ENCODE measurements at regions not wholly inside any gene's neighbourhood (a gene's known extent, or its start where the extent isn't known, plus 50 kb on each side); places are given as distances from the start of the nearest gene placed in this dataset.
"Not testable (repeated sequence)": the region's sequence is repeated elsewhere in the genome, so short reads cannot be mapped to it uniquely, and the experiment has no call there.

DNA sequence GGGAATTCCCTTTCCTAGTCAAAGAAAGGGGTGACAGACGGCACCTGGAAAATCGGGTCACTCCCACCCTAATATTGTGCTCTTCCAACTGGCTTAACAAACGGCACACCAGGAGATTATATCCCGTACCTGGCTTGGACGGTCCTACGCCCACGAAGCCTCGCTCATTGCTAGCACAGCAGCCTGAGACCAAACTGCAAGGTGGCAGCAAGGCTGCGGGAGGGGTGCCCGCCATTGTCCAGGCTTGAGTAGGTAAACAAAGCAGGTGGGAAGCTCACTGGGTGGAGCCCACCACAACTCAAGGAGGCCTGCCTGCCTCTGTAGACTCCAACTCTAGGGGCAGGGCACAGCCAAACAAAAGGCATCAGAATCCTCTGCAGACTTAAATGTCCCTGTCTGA is 457.8 kb upstream of the PIK3R1 start:
- not testable (repeated sequence) for H3K4me3 ChIP-seq (ENCODE audit: low read length); DNase-seq (ENCODE audit: low read depth, low spot score)

DNA sequence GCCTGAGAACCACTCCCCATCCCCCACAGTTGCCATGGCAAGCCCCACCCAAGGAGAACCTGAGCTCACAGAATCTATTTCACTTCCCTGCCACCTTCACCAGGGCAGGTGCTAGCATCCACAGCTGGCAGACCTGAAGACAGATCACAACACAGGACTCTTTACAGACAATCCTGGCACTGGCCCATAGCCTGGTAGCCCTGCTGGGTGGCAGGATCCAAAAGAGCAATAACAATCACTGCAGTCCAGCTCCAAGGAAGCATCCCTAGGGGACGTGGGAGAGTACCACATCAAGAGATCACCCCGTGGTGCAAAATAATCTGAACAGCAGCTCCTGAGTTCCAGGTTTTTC is 463.2 kb upstream of the PIK3R1 start:
- no peak overlapping the region for H3K4me3 ChIP-seq (ENCODE audit: low read length)
- no peak for DNase-seq (ENCODE audit: low read depth, low spot score)

DNA sequence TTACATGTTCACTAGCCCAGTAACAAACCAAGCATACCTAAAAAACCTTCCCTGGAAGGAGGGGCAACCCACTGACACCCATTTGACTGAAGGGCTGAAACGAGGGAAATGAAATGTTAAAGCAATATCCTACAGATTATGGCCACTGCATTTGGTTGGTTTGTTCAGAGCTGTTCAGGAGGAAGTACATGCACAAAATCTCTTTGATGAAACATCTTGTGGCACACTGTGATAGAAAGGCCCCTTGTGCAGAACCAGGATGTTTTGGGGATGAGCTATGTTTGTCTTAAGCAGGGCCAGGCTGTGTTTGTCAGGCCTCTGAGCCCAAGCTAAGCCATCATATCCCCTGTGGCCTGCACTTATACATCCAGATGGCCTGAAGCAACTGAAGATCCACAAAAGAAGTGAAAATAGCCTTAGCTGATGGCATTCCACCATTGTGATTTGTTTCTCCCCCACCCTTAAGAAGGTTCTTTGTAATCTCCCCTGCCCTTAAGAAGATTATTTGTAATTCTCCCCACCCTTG is 467.3 kb upstream of the PIK3R1 start:
- no peak for DNase-seq (ENCODE audit: low read depth, low spot score)
- no peak overlapping the region for H3K4me3 ChIP-seq (ENCODE audit: low read length)

DNA sequence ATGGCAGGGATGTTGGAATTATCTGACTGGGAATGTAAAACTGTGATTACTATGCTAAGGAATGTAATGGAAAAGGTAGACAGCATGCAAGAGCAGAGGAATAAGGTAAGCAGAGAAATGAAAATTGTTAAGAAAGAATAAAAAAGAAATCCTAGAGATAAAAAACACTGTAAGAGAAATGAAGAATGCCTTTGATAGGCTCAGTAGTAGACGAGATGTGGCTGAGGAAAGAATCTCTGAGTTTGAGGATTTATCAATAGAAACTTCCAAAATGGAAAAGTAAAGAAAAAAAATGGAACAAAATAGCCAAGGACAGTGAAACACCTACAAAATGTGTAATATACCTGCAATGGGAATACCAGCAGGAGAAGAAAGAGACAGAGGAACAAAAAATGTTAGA is 468.5 kb upstream of the PIK3R1 start:
- DNase-seq (ENCODE audit: low read depth, low spot score) = no peak
- no peak overlapping the region for H3K4me3 ChIP-seq (ENCODE audit: low read length)

DNA sequence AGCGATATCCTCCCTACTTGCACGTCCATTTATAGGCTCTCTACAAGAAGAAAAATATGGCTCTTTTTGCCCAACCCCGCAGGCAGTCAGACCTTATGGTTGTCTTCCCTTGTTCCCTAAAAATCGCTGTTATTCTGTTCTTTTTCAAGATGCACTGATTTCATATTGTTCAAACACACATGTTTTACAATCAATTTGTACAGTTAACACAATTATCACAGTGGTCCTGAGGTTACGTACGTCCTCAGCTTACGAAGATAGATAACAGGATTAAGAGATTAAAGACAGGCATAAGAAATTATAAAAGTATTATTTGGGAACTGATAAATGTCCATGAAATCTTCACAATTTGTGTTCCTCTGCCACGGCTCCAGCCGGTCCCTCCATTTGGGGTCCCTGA is 468.9 kb upstream of the PIK3R1 start:
- not testable (repeated sequence) for H3K4me3 ChIP-seq (ENCODE audit: low read length); DNase-seq (ENCODE audit: low read depth, low spot score)

DNA sequence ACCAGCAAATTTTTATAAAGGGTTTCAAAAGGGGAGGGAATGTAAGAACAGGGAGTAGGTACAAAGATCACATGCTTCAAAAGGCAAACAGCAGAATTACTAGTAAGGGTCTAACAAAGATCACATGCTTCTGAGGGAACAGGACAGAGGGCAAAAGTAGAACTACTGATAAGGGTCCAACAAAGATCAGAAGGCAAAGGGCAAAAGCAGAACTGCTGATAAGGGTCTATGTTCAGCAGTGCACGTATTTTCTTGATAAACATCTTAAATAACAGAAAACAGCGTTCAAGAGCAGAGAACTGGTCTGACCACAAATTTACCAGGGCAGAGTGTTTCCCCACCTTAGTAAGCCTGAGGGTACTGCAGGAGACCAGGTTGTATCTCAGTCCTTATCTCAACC is 469.5 kb upstream of the PIK3R1 start:
- H3K4me3 ChIP-seq (ENCODE audit: low read length) = no peak overlapping the region
- no peak for DNase-seq (ENCODE audit: low read depth, low spot score)

DNA sequence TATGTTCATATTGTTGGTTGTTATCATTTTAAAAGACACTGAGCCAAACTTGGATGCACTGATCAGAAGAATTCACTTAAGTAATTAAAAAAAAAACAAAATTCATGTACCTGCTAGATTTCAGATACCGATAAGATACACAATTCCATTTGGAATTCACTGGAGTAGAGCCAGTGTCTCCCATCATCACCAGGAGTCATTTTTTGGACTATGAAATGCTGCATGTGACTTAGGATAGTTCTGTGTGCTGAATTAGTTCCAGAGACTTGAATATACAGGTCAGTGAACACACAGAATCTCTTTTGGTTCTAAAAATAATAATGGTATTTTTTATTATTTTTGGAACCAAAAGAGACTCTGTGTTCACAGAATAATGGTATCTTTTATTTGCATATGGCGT is 482.6 kb upstream of the PIK3R1 start:
- H3K4me3 ChIP-seq (ENCODE audit: low read length) = no peak overlapping the region
- no peak for DNase-seq (ENCODE audit: low read depth, low spot score)

DNA sequence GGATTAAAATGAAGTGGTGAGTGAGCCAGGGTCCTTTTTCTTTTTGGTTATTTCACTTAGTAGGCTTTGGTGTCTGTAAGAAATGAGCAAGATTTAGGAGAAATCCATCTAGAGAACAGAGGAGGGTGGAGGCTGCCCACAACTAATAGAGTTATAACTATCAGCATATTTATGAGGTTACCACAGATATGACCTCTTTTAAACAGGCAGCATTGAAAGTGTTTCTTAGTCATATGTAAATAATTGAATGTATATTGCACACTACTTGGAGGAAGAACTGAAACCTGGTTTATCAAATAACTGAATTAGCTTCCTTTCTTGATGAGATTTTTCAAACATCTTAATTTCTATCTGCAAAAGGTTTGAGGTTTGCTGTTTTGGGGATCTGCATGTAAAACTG is 483.1 kb upstream of the PIK3R1 start:
- no peak for DNase-seq (ENCODE audit: low read depth, low spot score)
- H3K4me3 ChIP-seq (ENCODE audit: low read length) = no peak overlapping the region

DNA sequence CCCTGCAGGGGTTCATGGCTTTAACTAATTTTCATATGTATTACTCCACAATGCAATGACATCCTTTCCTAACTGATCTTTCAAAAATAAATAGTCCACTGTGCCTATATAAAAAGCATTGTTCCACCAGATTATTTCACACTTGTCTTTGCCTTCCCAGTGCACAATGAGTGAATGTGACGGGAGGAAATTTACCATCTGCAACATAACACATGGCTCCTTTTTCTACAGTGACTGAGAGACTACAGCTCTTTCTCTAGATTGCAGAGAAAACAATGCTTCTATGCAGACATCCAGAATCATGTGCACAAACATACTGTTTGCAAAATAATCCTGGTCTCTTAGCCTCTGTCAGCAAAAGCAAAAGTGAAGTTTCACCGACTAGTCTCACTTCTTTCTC is 483.7 kb upstream of the PIK3R1 start:
- DNase-seq (ENCODE audit: low read depth, low spot score) = no peak
- H3K4me3 ChIP-seq (ENCODE audit: low read length) = no peak overlapping the region

DNA sequence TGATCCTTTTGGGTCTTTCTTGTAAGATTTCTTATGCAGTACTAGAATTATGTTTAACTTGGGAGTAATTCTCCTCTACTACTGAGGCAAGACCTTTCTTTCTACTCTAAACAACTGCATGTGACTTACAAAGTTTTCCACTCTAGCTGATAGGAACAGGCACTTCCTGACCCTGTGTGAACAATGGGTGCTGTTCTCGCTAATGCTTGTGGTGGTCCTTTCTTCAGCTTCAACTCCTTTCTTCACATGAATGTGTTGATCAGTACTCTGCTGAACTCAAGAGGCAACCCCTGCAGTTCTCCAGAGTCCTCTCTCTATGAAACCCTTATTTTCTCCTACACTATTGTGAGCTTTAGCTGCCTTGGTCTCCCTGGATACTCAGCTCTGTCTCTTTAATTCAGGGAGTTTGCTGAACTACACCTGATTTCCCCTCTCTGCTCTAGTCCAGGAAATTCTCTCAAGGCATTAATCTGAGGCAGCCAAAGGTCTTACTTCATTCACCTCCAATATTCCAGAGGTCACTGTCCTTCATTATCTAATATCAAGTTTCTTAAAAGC is 484.6 kb upstream of the PIK3R1 start:
- H3K4me3 ChIP-seq (ENCODE audit: low read length) = no peak overlapping the region
- no peak for DNase-seq (ENCODE audit: low read depth, low spot score)

DNA sequence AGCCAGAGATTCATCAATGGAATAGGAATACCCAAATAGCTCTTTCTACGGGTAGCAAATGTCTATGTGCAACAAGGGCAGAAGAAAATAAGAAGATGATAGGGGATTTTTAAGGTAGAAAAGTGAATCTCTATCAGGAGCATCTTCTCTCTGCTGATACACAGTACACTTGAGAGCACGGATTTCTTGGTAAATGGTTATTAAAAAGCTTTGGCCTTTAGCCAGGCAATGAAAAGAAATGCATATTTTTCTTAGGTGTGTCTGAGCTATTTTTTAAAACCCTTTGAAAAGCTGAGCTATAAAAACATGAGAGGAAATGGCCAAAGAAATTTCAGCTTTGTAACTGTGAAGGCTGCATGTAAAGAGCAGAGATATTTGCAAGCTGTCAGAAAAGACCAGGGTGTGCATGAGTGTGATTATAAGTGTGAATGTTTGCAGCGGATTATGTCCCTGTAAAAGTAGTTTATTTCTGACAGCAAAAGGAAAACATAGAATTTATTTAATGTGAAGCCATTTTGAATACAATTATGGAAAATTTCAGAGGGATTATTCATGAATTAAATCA is 487.1 kb upstream of the PIK3R1 start:
- H3K4me3 ChIP-seq (ENCODE audit: low read length) = no peak overlapping the region
- DNase-seq (ENCODE audit: low read depth, low spot score) = no peak

DNA sequence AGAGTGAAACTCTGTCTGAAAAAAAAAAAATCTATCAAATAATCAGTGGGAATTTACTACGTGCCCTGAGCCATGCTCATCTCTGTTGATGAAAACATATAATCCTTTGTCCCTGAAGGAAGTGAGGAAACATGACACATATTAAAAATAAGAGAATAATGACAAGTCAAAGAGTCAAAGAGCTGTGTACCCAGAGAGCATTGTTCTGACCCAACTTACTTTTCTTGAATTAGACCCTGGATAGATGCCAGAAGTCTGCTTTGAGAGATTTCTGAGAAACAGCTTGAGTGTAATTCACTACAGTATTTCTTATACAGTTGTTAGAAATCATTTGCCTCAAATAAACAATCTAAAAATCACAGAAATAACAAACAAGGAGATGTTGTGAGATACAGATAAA is 490.0 kb upstream of the PIK3R1 start:
- no peak overlapping the region for H3K4me3 ChIP-seq (ENCODE audit: low read length)
- DNase-seq (ENCODE audit: low read depth, low spot score) = no peak

DNA sequence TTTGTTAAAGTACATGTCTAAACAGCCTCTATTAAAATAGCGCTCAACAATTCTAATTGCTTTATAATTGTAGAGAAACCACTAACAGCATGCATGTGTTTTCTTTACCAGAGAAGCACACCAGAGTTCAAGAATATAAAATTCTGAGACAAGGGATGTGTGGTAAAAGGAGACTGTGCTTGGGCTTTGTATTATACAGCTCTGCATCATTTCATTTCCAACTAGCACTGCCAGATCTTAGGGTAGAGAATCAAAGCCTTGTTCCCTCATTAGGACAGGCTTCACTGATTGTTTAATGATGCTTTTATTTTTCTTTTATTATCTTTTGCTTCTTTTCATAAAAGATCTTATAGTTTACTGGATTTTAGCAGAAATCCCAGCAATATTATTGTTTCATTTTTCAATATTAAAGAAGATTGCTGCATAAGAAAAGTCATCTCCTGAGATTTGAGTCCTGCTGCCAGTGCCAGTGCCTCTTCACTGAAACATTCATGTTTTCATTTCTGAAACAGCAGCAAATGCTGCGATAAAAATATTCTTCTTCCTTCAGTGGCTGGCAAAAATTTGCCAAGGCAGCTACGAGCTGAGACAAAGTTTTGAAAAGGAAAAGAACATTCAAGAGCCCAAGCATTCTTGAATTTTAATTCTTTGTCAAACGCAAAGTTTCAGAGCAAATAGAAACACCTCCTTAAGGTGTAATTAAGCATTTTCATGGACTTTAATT is 491.0 kb upstream of the PIK3R1 start:
- H3K4me3 ChIP-seq (ENCODE audit: low read length) = no peak overlapping the region
- no peak for DNase-seq (ENCODE audit: low read depth, low spot score)

DNA sequence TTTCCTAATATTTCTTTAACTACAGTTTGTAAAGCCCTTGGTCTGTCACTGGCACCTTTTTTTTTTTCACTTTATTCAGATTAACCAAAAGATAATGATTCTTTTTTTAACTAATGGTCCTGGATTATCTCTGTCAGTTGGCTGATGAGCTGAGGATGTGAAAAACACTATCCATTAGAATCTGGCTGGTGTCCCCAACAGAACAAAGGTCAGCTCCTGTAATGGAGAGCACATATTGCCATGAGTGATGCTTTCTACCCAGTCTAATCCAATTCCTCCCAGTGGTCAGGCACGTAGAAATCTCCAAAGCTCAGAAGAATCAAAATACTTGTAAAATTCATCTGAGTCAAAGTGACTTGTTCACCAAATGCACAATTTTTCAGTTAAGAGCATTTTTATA is 491.7 kb upstream of the PIK3R1 start:
- no peak for DNase-seq (ENCODE audit: low read depth, low spot score)
- no peak overlapping the region for H3K4me3 ChIP-seq (ENCODE audit: low read length)

DNA sequence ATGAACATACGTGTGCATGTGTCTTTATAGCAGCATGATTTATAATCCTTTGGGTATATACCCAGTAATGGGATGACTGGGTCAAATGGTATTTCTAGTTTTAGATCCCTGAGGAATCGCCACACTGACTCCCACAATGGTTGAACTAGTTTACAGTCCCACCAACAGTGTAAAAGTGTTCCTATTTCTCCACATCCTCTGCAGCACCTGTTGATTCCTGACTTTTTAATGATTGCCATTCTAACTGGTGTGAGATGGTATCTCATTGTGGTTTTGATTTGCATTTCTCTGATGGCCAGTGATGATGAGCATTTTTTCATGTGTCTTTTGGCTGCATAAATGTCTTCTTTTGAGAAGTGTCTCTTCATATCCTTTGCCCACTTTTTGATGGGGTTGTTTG is 493.0 kb upstream of the PIK3R1 start:
- H3K4me3 ChIP-seq (ENCODE audit: low read length); DNase-seq (ENCODE audit: low read depth, low spot score): not testable (repeated sequence)

DNA sequence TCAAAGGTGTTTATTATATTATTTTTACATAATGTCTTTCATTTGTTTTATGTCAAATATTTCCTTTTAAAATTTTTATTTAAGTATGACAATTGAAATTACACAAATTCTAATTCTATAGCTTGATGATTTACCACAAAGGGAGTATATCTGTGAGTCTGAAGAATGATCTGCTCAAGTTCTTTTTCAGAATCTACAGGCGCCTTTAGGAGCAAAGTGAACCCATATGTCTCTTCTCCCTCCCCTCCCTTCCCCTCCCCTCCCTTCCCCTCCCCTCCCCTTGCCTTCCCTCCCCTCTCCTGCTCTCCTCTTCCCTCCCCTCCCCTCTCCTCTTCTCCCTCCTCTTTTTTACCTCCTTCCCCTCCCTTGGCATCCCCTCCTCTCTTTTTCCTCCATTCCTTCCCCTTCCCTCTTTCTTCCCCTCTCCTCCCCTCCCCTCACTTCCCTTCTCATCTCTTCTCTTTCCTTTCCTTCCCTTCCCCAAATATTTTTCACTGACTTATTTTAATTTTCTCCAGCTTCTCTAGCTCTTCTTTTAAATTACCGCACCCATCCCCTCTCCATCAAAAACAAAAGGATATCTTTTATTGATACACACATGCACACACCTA is 495.3 kb upstream of the PIK3R1 start:
- no peak overlapping the region for H3K4me3 ChIP-seq (ENCODE audit: low read length)
- DNase-seq (ENCODE audit: low read depth, low spot score) = no peak

DNA sequence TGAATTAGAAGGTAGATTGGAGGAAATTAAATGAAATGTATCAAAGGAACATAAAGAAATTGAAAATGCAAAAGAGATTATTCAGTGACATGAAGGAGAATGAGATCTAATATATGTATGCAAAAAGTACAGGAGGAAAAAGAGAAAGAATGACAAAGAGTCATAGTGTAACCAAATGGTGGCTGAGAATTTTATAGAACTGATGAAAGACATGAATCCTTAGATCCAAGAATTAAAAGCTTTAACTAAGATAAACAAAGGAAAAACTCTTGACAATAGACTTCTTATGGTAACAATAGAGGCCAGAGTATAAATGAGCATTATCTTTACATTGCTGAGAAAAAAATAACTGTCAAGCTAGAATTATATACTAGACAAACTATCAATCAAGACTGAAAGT is 505.4 kb upstream of the CD180 start:
- no peak for DNase-seq (ENCODE audit: low read depth, low spot score)
- H3K4me3 ChIP-seq (ENCODE audit: low read length) = no peak overlapping the region

DNA sequence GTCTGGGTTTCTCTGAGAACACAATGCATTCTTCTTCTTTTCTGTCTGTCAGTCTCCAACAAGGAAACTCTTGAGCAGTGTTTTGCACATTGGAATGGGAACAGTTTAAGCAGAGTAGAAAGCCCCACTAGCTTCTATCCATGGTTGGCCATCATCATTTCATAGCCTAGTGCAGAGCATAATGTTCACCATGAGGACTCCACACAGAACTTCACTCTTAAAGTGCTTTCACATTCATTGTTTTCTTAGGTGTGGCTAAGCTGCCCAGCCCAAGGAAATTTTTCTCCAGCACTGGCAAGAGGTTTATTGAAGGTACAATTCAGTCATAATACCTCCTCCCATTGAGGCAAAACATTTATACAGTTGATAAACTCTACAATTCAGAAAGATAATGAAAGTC is 503.0 kb upstream of the CD180 start:
- DNase-seq (ENCODE audit: low read depth, low spot score) = no peak
- no peak overlapping the region for H3K4me3 ChIP-seq (ENCODE audit: low read length)

DNA sequence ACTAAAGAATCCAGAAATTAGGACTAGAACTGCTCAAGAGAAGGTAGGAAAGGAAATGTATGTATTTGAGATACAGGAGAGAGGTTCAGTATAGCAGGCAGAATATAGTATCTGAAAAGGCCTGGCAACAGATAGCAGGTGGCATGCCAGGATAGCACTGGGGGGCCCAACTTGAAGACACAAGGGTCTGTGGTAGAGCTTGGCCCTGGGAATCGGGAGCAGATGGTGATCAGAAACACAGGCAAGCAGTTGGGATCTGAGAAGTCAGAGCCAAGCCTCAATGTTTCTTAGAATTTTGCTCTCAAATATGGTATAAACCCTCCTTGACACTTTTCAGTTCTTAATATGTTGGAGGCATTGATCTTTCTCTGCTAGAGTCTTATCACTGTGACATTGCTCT is 499.8 kb upstream of the CD180 start:
- H3K4me3 ChIP-seq (ENCODE audit: low read length) = no peak overlapping the region
- DNase-seq (ENCODE audit: low read depth, low spot score) = no peak

DNA sequence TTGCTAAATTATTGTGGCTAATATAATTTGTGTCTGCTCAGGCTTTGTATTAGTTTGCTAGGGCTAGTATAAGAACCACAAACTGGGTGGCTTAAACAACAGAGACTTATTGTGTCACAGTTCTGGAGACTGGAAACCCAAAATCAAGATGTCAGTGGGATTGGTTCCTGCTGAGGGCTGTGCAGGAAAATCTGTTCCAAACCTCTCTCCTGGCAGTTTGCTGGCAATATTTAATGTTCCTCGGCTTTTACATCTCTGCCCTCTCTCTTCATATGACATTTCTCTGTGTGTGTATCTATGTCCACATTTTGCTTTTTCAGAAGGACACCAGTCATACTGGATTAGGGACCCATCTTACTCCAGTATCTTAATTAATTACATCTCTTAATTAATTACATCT is 498.8 kb upstream of the CD180 start:
- H3K4me3 ChIP-seq (ENCODE audit: low read length) = no peak overlapping the region
- no peak for DNase-seq (ENCODE audit: low read depth, low spot score)

DNA sequence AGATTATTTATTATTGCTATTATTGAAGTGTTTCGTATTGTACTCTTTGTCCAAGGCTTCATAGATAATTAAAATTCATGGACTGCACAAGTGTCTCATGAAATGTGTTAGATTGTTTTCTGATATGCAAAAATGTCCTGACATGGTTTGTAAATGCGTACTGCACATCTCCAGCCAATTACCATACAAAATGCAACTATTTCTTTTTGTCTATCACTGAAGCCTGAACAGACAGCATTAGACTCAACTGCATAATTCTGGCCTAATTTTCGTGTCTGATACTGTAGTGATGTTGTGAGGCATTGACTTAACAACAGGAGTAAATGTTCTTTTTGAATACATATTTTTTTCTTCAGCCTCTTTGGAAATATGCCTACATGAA is 498.2 kb upstream of the CD180 start:
- H3K4me3 ChIP-seq (ENCODE audit: low read length) = no peak overlapping the region
- DNase-seq (ENCODE audit: low read depth, low spot score) = no peak

Measured in Jurkat, Clone E6-1 (cell line).